Omental fat pad (tissue), 3 donors: ENCODE measurements at regions not wholly inside any gene's neighbourhood (a gene's known extent, or its start where the extent isn't known, plus 50 kb on each side); places are given as distances from the start of the nearest gene placed in this dataset.

ENCODE experiments used
- ATAC-seq: fragments of 150-250 bp; one replicate; pipeline ENCODE4 v1.9.1; 2016; ENCODE audit warnings: mild to moderate bottlenecking, moderate library complexity; ENCODE audit not compliant: low FRiP score
- DNase-seq: peaks from one replicate; pipeline ENCODE4 v3.0.0-alpha.2; 2019; ENCODE audit warnings: low spot score
- CTCF ChIP-seq, 3 donors: fragments of 450-650 bp; IDR thresholded peaks; one replicate each; pipeline ENCODE4 v1.5.1; 2016 to 2017; ENCODE audit warnings: antibody characterized with exemption in 3 of 3, mild to moderate bottlenecking in 3 of 3, moderate library complexity in 2 of 3

GRCh38 chr7:54860003-54860775 is 101.2 kb upstream of the SEC61G start:
- no peak for TF ChIP-seq CTCF (IDR thresholded peaks at IDR 0.05)
- no peak for ATAC-seq
- no peak for DNase-seq

GRCh38 chr7:54860843-54861242 is 101.8 kb upstream of the SEC61G start:
- DNase-seq (no peak), ATAC-seq (no peak)
- no peak for TF ChIP-seq CTCF (IDR thresholded peaks at IDR 0.05)

- DNase-seq: no peak
- TF ChIP-seq CTCF (IDR thresholded peaks at IDR 0.05): no peak
- ATAC-seq: no peak
These were observed 105.7 kb upstream of the SEC61G start for GRCh38 chr7:54864663-54865062.

- ATAC-seq: no peak
- TF ChIP-seq CTCF (IDR thresholded peaks at IDR 0.05): no peak
- no peak for DNase-seq
These were observed 110.5 kb upstream of the SEC61G start for GRCh38 chr7:54869523-54869922.

- DNase-seq (no peak), ATAC-seq (no peak)
- no peak for TF ChIP-seq CTCF (IDR thresholded peaks at IDR 0.05)
These were observed 115.8 kb upstream of the SEC61G start for GRCh38 chr7:54874804-54875203.

GRCh38 chr7:54877683-54878082 is 118.7 kb upstream of the SEC61G start:
- ATAC-seq (no peak), DNase-seq (no peak)
- no peak for TF ChIP-seq CTCF (IDR thresholded peaks at IDR 0.05)

- ATAC-seq (no peak), DNase-seq (no peak)
- TF ChIP-seq CTCF (IDR thresholded peaks at IDR 0.05): no peak
These were observed 119.3 kb upstream of the SEC61G start for GRCh38 chr7:54878339-54878738.
